Smooth muscle cell (in vitro differentiated cells): ENCODE measurements at regions not wholly inside any gene's neighbourhood (a gene's known extent, or its start where the extent isn't known, plus 50 kb on each side); places are given as distances from the start of the nearest gene placed in this dataset.
A peak's percentile ranks its signal among the peaks of the same experiment; 100 is the strongest.

Experiments
- DNase-seq: peaks from one replicate; lab custom pipeline; 2025; ENCODE audit not compliant: unreplicated experiment; lab: John Stamatoyannopoulos, UW
- H2AFZ ChIP-seq: fragments of 200-600 bp; sonication (generic); 2 replicates; pipeline ENCODE4 v1.6.0; 2016; ENCODE audit warnings: antibody characterized with exemption, low read depth, mild to moderate bottlenecking
- H3F3A ChIP-seq: fragments of 200-600 bp; sonication (generic); 2 replicates; pipeline ENCODE4 v1.6.0; 2017; ENCODE audit warnings: antibody characterized with exemption, low read depth
- H3K27ac ChIP-seq: fragments of 200-600 bp; sonication (generic); 2 replicates; pipeline ENCODE4 v1.5.1; 2016; ENCODE audit warnings: low read depth, mild to moderate bottlenecking
- H3K27me3 ChIP-seq: fragments of 200-600 bp; sonication (generic); 2 replicates; pipeline ENCODE4 v1.6.1; 2016; ENCODE audit warnings: low read depth, mild to moderate bottlenecking
- H3K36me3 ChIP-seq: fragments of 200-600 bp; sonication (generic); 2 replicates; pipeline ENCODE4 v1.5.1; 2016; ENCODE audit warnings: low read depth
- H3K4me1 ChIP-seq: fragments of 200-600 bp; sonication (generic); 2 replicates; pipeline ENCODE4 v1.5.1; 2016; ENCODE audit warnings: low read depth
- H3K4me2 ChIP-seq: fragments of 200-600 bp; sonication (generic); 2 replicates; pipeline ENCODE4 v1.6.0; 2016; ENCODE audit warnings: mild to moderate bottlenecking
- H3K4me3 ChIP-seq: fragments of 200-600 bp; sonication (generic); 2 replicates; pipeline ENCODE4 v1.5.1; 2016; ENCODE audit warnings: mild to moderate bottlenecking
- H3K79me2 ChIP-seq: fragments of 200-600 bp; sonication (generic); 2 replicates; pipeline ENCODE4 v1.6.0; 2016; ENCODE audit warnings: low read depth, mild to moderate bottlenecking
- H3K9ac ChIP-seq: fragments of 200-600 bp; sonication (generic); 2 replicates; pipeline ENCODE4 v1.6.0; 2016; ENCODE audit warnings: low read depth
- H3K9me3 ChIP-seq: fragments of 200-600 bp; sonication (generic); replicated peaks from 2 replicates; pipeline ENCODE4 v1.5.1; 2016; ENCODE audit warnings: low read depth
- H4K20me1 ChIP-seq: fragments of 200-600 bp; sonication (generic); 2 replicates; pipeline ENCODE4 v1.6.0; 2016; ENCODE audit warnings: low read depth
- WGBS: methylation state at CpG from one replicate; pipeline ENCODE4 v1.1.7; 2016; ENCODE audit warnings: low lambda C conversion rate; 5-methylcytosine and 5-hydroxymethylcytosine counted together
- TF ChIP-seq, protein P1 (sequence below): fragments of 200-600 bp; sonication (generic); IDR thresholded peaks from 2 replicates; pipeline ENCODE4 v1.5.1; 2017; ENCODE audit warnings: borderline replicate concordance, mild to moderate bottlenecking, antibody characterized with exemption; ENCODE audit not compliant: insufficient read depth, poor library complexity, severe bottlenecking

DNA sequence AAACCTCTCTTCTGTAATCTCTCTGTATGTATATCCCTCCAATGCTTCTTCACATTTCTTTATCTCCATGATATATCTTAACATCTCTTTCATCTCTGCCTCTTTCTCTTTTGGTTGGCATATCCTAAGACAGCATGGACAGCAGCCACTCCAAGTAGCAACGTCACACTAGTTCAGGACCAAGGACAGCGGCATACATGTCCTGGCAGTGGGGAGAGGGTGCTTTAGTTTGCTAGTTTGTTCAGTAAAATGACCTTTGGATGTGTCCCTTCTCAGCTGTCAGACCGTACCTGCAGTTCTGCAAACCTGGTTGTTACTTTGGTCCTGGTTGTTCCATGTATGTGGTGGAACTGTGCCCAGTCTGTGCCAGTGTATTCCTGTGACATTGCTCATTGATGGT lies 225.6 kb upstream of the ROPN1 start:
- H2AFZ ChIP-seq: no peak overlapping the region
- peaks cover 3% of the 10 kb centered on the region for H3K79me2 ChIP-seq
- no peak overlapping the region for H3K4me2 ChIP-seq
- TF ChIP-seq, protein P1, sequence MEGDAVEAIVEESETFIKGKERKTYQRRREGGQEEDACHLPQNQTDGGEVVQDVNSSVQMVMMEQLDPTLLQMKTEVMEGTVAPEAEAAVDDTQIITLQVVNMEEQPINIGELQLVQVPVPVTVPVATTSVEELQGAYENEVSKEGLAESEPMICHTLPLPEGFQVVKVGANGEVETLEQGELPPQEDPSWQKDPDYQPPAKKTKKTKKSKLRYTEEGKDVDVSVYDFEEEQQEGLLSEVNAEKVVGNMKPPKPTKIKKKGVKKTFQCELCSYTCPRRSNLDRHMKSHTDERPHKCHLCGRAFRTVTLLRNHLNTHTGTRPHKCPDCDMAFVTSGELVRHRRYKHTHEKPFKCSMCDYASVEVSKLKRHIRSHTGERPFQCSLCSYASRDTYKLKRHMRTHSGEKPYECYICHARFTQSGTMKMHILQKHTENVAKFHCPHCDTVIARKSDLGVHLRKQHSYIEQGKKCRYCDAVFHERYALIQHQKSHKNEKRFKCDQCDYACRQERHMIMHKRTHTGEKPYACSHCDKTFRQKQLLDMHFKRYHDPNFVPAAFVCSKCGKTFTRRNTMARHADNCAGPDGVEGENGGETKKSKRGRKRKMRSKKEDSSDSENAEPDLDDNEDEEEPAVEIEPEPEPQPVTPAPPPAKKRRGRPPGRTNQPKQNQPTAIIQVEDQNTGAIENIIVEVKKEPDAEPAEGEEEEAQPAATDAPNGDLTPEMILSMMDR: no peak
- WGBS: 26% methylated on average over 3 of the region's 3 CpGs
- no peak overlapping the region for H3K9ac ChIP-seq
- no peaks in the 10 kb centered on the region for H3K9me3 ChIP-seq
- no peak overlapping the region for H3K27ac ChIP-seq
- H3F3A ChIP-seq: no peaks in the 10 kb centered on the region
- peaks cover 93% of the 10 kb centered on the region for H4K20me1 ChIP-seq
- no peaks in the 10 kb centered on the region for H3K36me3 ChIP-seq
- no peaks in the 10 kb centered on the region for H3K27me3 ChIP-seq
- no peaks in the 10 kb centered on the region for H3K4me1 ChIP-seq
- peak; percentile 10 for DNase-seq
- no peak overlapping the region for H3K4me3 ChIP-seq

GRCh38 chr3:124221422-124221821 lies 229.5 kb upstream of the ROPN1 start:
- H3K4me3 ChIP-seq: no peak overlapping the region
- H4K20me1 ChIP-seq: peaks cover 87% of the 10 kb centered on the region
- H2AFZ ChIP-seq: no peak overlapping the region
- H3K4me2 ChIP-seq: no peak overlapping the region
- H3F3A ChIP-seq: no peaks in the 10 kb centered on the region
- H3K79me2 ChIP-seq: no peaks in the 10 kb centered on the region
- no peaks in the 10 kb centered on the region for H3K36me3 ChIP-seq
- WGBS: 32% methylated on average over 2 of the region's 2 CpGs
- H3K9ac ChIP-seq: no peak overlapping the region
- H3K4me1 ChIP-seq: no peaks in the 10 kb centered on the region
- no peaks in the 10 kb centered on the region for H3K9me3 ChIP-seq
- TF ChIP-seq, protein P1: no peak
- DNase-seq: no peak
- no peak overlapping the region for H3K27ac ChIP-seq
- no peaks in the 10 kb centered on the region for H3K27me3 ChIP-seq

GRCh38 chr3:124223853-124224252 lies 231.9 kb upstream of the ROPN1 start:
- H3K79me2 ChIP-seq: no peaks in the 10 kb centered on the region
- TF ChIP-seq, protein P1: no peak
- H3K9me3 ChIP-seq: no peaks in the 10 kb centered on the region
- H3K4me3 ChIP-seq: no peak overlapping the region
- H3K4me1 ChIP-seq: no peaks in the 10 kb centered on the region
- H3K36me3 ChIP-seq: no peaks in the 10 kb centered on the region
- no peaks in the 10 kb centered on the region for H3K27me3 ChIP-seq
- H3K9ac ChIP-seq: no peak overlapping the region
- H3K27ac ChIP-seq: no peak overlapping the region
- 51% methylated on average over 3 of the region's 3 CpGs for WGBS
- no peak overlapping the region for H2AFZ ChIP-seq
- H3K4me2 ChIP-seq: no peak overlapping the region
- peaks cover 63% of the 10 kb centered on the region for H4K20me1 ChIP-seq
- no peaks in the 10 kb centered on the region for H3F3A ChIP-seq
- DNase-seq: no peak

DNA sequence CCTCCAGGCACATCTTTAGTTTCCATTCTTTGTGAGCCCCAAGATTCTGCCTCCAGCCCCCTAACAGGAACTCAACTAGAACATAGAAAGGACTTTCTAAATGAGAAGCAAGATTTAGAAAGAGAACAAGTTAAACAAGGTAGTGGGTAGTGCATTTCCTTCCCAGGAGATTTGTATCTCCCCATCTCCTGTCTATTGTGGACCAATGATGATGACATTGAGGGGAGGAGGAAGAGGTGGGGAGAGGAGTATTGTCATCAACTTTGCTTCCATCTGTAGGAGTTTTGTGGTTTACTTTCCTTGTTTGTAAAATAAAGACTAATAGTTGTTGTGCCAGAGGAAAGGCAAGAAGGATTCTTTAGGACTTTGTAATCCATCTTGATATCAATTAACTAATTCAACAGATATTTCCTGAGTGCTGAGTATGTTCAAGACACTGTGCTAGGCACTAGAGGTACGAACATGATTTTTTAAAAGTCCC lies 235.3 kb upstream of the ROPN1 start:
- Histone ChIP-seq H3K4me2 (no peak overlapping the region), H3K4me3 (no peak overlapping the region), H3K4me1 (peaks cover 22% of the 10 kb centered on the region), H4K20me1 (peaks cover 34% of the 10 kb centered on the region), H3K9ac (no peak overlapping the region), H3K79me2 (no peaks in the 10 kb centered on the region), H3K9me3 (no peaks in the 10 kb centered on the region), H3K27me3 (no peaks in the 10 kb centered on the region), H3K27ac (no peak overlapping the region), H2AFZ (no peak overlapping the region), H3K36me3 (no peaks in the 10 kb centered on the region), H3F3A (no peaks in the 10 kb centered on the region)
- no peak for DNase-seq
- 100% methylated on average over 1 of the region's 1 CpG for WGBS
- TF ChIP-seq, protein P1: no peak
